ENCODE measurements at regions not wholly inside any gene's neighbourhood (a gene's known extent, or its start where the extent isn't known, plus 50 kb on each side); places are given as distances from the start of the nearest gene placed in this dataset.

- no peak for TF ChIP-seq CTCF (IDR thresholded peaks at IDR 0.05)
- no peak for TF ChIP-seq POLR2A (IDR thresholded peaks at IDR 0.05)
- DNase-seq (ENCODE audit: low spot score in 2 of 2): no peak
- intact Hi-C loops (cut with DNase I; ENCODE audit: low total_unique reads): no loop called here
- 91 to 94% methylated on average over 6 of the region's 6 CpGs for WGBS, 2 donors
- H3K4me3 ChIP-seq (ENCODE audit: low read depth, poor library complexity, severe bottlenecking): no peak overlapping the region
These were observed 169.7 kb downstream of the ZDHHC21 start for GRCh38 chr9:14523545-14523944.

- no peak overlapping the region for H3K4me3 ChIP-seq (ENCODE audit: low read depth, poor library complexity, severe bottlenecking)
- no peak for DNase-seq (ENCODE audit: low spot score in 2 of 2)
- intact Hi-C loops (cut with DNase I; ENCODE audit: low total_unique reads): no loop called here
- 91 to 96% methylated on average over 3 of the region's 3 CpGs for WGBS, 2 donors
- TF ChIP-seq POLR2A (IDR thresholded peaks at IDR 0.05) (no peak), CTCF (IDR thresholded peaks at IDR 0.05) (no peak)
These were observed 170.4 kb downstream of the ZDHHC21 start for GRCh38 chr9:14522627-14523379.

- intact Hi-C loops (cut with DNase I; ENCODE audit: low total_unique reads): no loop called here
- 83 to 89% methylated on average over 2 of the region's 2 CpGs for WGBS, 2 donors
- H3K4me3 ChIP-seq (ENCODE audit: low read depth, poor library complexity, severe bottlenecking): no peak overlapping the region
- no peak for DNase-seq (ENCODE audit: low spot score in 2 of 2)
- no peak for TF ChIP-seq CTCF (IDR thresholded peaks at IDR 0.05)
- no peak for TF ChIP-seq POLR2A (IDR thresholded peaks at IDR 0.05)
These were observed 172.9 kb downstream of the ZDHHC21 start for GRCh38 chr9:14520341-14520740.

GRCh38 chr9:14517154-14517906, 175.9 kb downstream of the ZDHHC21 start:
- no peak overlapping the region for H3K4me3 ChIP-seq (ENCODE audit: low read depth, poor library complexity, severe bottlenecking)
- WGBS, 2 donors: 81 to 86% methylated on average over 4 of the region's 4 CpGs
- DNase-seq (ENCODE audit: low spot score in 2 of 2): no peak
- TF ChIP-seq POLR2A (IDR thresholded peaks at IDR 0.05): no peak
- no peak for TF ChIP-seq CTCF (IDR thresholded peaks at IDR 0.05)
- intact Hi-C loops (cut with DNase I; ENCODE audit: low total_unique reads): no loop called here

GRCh38 chr9:14516656-14517055, 176.6 kb downstream of the ZDHHC21 start:
- TF ChIP-seq POLR2A (IDR thresholded peaks at IDR 0.05) (no peak), CTCF (IDR thresholded peaks at IDR 0.05) (no peak)
- DNase-seq (ENCODE audit: low spot score in 2 of 2): no peak
- intact Hi-C loops (cut with DNase I; ENCODE audit: low total_unique reads): no loop called here
- WGBS, 2 donors: 74 to 77% methylated on average over 2 of the region's 2 CpGs
- H3K4me3 ChIP-seq (ENCODE audit: low read depth, poor library complexity, severe bottlenecking): no peak overlapping the region

Data from lower leg skin (tissue), 4 donors.